ENCODE measurements at regions not wholly inside any gene's neighbourhood (a gene's known extent, or its start where the extent isn't known, plus 50 kb on each side); places are given as distances from the start of the nearest gene placed in this dataset.

GRCh38 chr12:97756741-97757140, 294.1 kb downstream of the RMST start:
- H3K36me3 ChIP-seq (ENCODE audit: control insufficient read depth in 2 of 3, insufficient read depth in 3 of 3, low read length in 3 of 3), result no peaks in the 10 kb centered on the region
- H3K9me3 ChIP-seq (ENCODE audit: control insufficient read depth in 2 of 3, low read length in 3 of 3), result no peaks in the 10 kb centered on the region
- H3K9me3 Mint-ChIP-seq, result peaks cover 0 to 12% (median under 1%) of the 10 kb centered on the region in 11 donors
- intact Hi-C loops (cut with micrococcal nuclease), result no loop called here
- no peak overlapping the region for H3K27ac Mint-ChIP-seq
- H3K27me3 Mint-ChIP-seq, result no peaks in the 10 kb centered on the region
- no peak overlapping the region for H3K4me3 ChIP-seq (ENCODE audit: low read length)
- no peaks in the 10 kb centered on the region for H3K4me1 ChIP-seq (ENCODE audit: control insufficient read depth in 2 of 2, insufficient read depth in 2 of 2, low read length in 2 of 2)
- ChIA-PET CTCF (no interaction called here), POLR2A (no interaction called here)
- DNase-seq (no peak), ATAC-seq (no peak)
- H3K4me3 Mint-ChIP-seq, result no peak overlapping the region
- no peaks in the 10 kb centered on the region for H3K27me3 ChIP-seq (ENCODE audit: control insufficient read depth in 2 of 2, insufficient read depth in 2 of 2, low read length in 2 of 2)
- no peaks in the 10 kb centered on the region for H3K4me1 Mint-ChIP-seq
- H3K27ac ChIP-seq (ENCODE audit: low read depth, low read length), result no peak overlapping the region
- no peaks in the 10 kb centered on the region for H3K36me3 Mint-ChIP-seq

DNA sequence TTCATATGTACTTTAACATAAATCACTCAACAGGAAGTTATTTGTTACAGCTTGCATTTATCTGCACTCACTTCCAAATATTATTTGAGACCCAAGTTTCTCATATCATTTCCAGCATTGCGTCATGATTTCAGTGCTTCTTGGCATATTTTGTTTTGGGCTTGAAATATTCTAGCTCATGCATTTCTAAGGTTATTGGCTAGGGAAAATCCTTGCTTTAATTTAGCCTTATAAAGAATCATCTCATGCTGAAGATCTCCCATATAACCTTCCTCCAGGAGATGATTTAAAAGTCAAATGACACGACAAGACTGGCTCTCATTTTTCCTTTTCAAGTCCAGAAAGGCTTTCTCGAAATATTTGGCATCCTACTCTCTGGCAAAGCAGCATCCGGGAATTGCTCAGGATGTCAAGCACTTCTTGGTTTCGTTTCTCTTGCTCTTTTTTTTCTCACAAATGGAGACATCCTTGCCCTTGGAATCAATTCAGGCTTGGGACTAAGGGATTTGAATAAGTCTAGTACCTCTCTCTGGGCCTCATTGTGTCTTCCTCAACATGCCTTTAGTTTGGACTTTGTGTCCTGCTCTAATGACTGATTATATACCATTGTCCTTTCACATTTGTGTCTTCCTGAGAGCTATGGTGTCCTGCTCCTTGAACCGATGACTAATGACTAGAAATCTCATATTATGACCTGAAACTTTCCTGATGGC, 295.0 kb downstream of the RMST start:
- Mint-ChIP-seq H3K4me3 (no peak overlapping the region), H3K4me1 (no peaks in the 10 kb centered on the region), H3K9me3 (peaks cover 0 to 12% (median 3%) of the 10 kb centered on the region in 11 donors), H3K27ac (no peak overlapping the region), H3K27me3 (no peaks in the 10 kb centered on the region), H3K36me3 (no peaks in the 10 kb centered on the region)
- H3K4me1 ChIP-seq (ENCODE audit: control insufficient read depth in 2 of 2, insufficient read depth in 2 of 2, low read length in 2 of 2), result no peaks in the 10 kb centered on the region
- no peak overlapping the region for H3K27ac ChIP-seq (ENCODE audit: low read depth, low read length)
- no peak overlapping the region for H3K4me3 ChIP-seq (ENCODE audit: low read length)
- no peaks in the 10 kb centered on the region for H3K27me3 ChIP-seq (ENCODE audit: control insufficient read depth in 2 of 2, insufficient read depth in 2 of 2, low read length in 2 of 2)
- POLR2A ChIA-PET, result no interaction called here
- no peaks in the 10 kb centered on the region for H3K36me3 ChIP-seq (ENCODE audit: control insufficient read depth in 2 of 3, insufficient read depth in 3 of 3, low read length in 3 of 3)
- DNase-seq, result no peak
- peaks cover 0 to 3% (median 0%) of the 10 kb centered on the region in 3 experiments for H3K9me3 ChIP-seq (ENCODE audit: control insufficient read depth in 2 of 3, low read length in 3 of 3)
- CTCF ChIA-PET, result no interaction called here
- intact Hi-C loops (cut with micrococcal nuclease), result no loop called here
- no peak for ATAC-seq

- CTCF ChIA-PET, result interaction anchor here (0.7 kb wide), 1 partner anchor 59 kb away, joined by 3 read pairs; no protein-coding TSS in a partner anchor
- no peaks in the 10 kb centered on the region for H3K4me1 Mint-ChIP-seq
- no peaks in the 10 kb centered on the region for H3K36me3 Mint-ChIP-seq
- H3K4me3 ChIP-seq (ENCODE audit: low read length), result no peak overlapping the region
- H3K4me1 ChIP-seq (ENCODE audit: control insufficient read depth in 2 of 2, insufficient read depth in 2 of 2, low read length in 2 of 2), result no peaks in the 10 kb centered on the region
- intact Hi-C loops (cut with micrococcal nuclease), result no loop called here
- no peaks in the 10 kb centered on the region for H3K27me3 ChIP-seq (ENCODE audit: control insufficient read depth in 2 of 2, insufficient read depth in 2 of 2, low read length in 2 of 2)
- H3K27me3 Mint-ChIP-seq, result no peaks in the 10 kb centered on the region
- no peaks in the 10 kb centered on the region for H3K36me3 ChIP-seq (ENCODE audit: control insufficient read depth in 2 of 3, insufficient read depth in 3 of 3, low read length in 3 of 3)
- POLR2A ChIA-PET, result no interaction called here
- ATAC-seq, result no peak
- DNase-seq, result no peak
- no peak overlapping the region for H3K27ac ChIP-seq (ENCODE audit: low read depth, low read length)
- no peak overlapping the region for H3K27ac Mint-ChIP-seq
- H3K4me3 Mint-ChIP-seq, result no peak overlapping the region
- peaks cover 0 to 4% (median 0%) of the 10 kb centered on the region in 3 experiments for H3K9me3 ChIP-seq (ENCODE audit: control insufficient read depth in 2 of 3, low read length in 3 of 3)
- H3K9me3 Mint-ChIP-seq, result peaks cover 0 to 11% (median 2%) of the 10 kb centered on the region in 11 donors
Measured at GRCh38 chr12:97758194-97758501, 295.5 kb downstream of the RMST start.

DNA sequence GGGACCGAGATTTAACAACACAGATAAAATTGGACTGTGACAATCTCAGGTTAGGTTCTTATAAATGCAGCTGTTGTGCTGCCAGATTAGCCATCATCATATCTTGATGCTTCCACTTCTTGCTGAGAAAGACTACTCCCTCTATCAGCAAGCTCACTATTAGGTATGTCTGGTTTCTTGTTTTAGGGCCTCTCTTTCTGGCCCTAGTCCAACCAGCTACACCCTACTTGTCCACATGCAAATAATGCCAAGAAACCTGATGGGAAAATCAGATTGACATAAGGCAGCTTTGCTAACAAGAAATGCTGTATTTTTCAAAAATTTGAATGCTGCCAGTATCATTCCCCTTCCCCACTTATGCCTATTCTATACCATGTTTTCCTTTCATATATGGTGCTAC, 296.0 kb downstream of the RMST start:
- Histone ChIP-seq H3K4me1 (ENCODE audit: control insufficient read depth in 2 of 2, insufficient read depth in 2 of 2, low read length in 2 of 2) (no peaks in the 10 kb centered on the region), H3K4me3 (ENCODE audit: low read length) (no peak overlapping the region), H3K36me3 (ENCODE audit: control insufficient read depth in 2 of 3, insufficient read depth in 3 of 3, low read length in 3 of 3) (no peaks in the 10 kb centered on the region), H3K9me3 (ENCODE audit: control insufficient read depth in 2 of 3, low read length in 3 of 3) (peaks cover 0 to 4% (median 0%) of the 10 kb centered on the region in 3 experiments), H3K27ac (ENCODE audit: low read depth, low read length) (no peak overlapping the region), H3K27me3 (ENCODE audit: control insufficient read depth in 2 of 2, insufficient read depth in 2 of 2, low read length in 2 of 2) (no peaks in the 10 kb centered on the region)
- no peak overlapping the region for H3K27ac Mint-ChIP-seq
- no peaks in the 10 kb centered on the region for H3K27me3 Mint-ChIP-seq
- POLR2A ChIA-PET, result no interaction called here
- no peaks in the 10 kb centered on the region for H3K36me3 Mint-ChIP-seq
- no peak for DNase-seq
- CTCF ChIA-PET, result interaction anchor here (0.7 kb wide), 1 partner anchor 59 kb away, joined by 3 read pairs; no protein-coding TSS in a partner anchor
- no peaks in the 10 kb centered on the region for H3K4me1 Mint-ChIP-seq
- H3K4me3 Mint-ChIP-seq, result no peak overlapping the region
- intact Hi-C loops (cut with micrococcal nuclease), result no loop called here
- no peak for ATAC-seq
- peaks cover 0 to 14% (median 2%) of the 10 kb centered on the region in 11 donors for H3K9me3 Mint-ChIP-seq

DNA sequence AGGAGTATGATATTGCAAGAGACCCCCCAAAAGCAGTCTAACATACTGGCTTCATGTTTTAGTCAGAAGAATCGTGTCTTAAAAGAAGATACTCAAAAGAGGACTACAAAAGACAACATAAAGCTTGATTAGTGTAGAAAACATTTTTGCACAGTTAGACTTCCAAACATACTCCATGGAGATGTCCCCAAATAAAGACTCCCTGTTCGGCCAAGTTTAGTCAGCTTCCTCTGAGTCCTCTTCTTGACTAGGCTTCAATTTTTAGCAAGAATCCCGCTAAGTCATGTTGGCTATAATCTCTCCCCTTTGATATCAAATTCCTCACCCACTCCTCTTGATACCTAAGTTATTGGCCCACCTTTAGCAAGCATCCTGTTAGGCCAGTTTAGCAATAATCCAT, 298.0 kb downstream of the RMST start:
- ATAC-seq (no peak), DNase-seq (no peak)
- H3K9me3 ChIP-seq (ENCODE audit: control insufficient read depth in 2 of 3, low read length in 3 of 3), result peaks cover 0 to 4% (median 0%) of the 10 kb centered on the region in 3 experiments
- H3K36me3 ChIP-seq (ENCODE audit: control insufficient read depth in 2 of 3, insufficient read depth in 3 of 3, low read length in 3 of 3), result no peaks in the 10 kb centered on the region
- Mint-ChIP-seq H3K27ac (no peak overlapping the region), H3K27me3 (no peaks in the 10 kb centered on the region), H3K4me1 (no peaks in the 10 kb centered on the region), H3K4me3 (no peak overlapping the region), H3K9me3 (peaks cover 0 to 22% (median 3%) of the 10 kb centered on the region in 11 donors), H3K36me3 (no peaks in the 10 kb centered on the region)
- POLR2A ChIA-PET, result no interaction called here
- CTCF ChIA-PET, result no interaction called here
- no peak overlapping the region for H3K4me3 ChIP-seq (ENCODE audit: low read length)
- H3K27ac ChIP-seq (ENCODE audit: low read depth, low read length), result no peak overlapping the region
- intact Hi-C loops (cut with micrococcal nuclease), result no loop called here
- no peaks in the 10 kb centered on the region for H3K4me1 ChIP-seq (ENCODE audit: control insufficient read depth in 2 of 2, insufficient read depth in 2 of 2, low read length in 2 of 2)
- no peaks in the 10 kb centered on the region for H3K27me3 ChIP-seq (ENCODE audit: control insufficient read depth in 2 of 2, insufficient read depth in 2 of 2, low read length in 2 of 2)

DNA sequence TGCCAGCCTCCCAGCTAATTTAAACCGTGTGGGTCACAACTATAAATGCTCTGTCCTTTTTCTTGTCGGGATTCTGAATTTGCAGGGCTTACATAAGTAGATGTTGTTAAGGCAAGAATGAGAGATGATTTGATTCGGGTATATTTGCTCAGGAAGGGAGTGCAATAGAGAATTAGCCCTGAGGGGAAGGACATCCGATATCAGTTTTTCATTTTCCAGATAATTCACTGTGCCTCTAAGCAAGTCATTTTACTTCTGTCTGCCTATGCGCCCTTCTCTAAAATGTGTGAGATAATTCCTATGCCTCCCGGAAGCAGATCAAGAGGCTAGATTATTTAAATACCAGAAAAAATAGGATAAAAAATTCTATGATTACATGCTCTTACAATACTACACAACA, 300.5 kb downstream of the RMST start:
- ATAC-seq, result no peak
- Histone ChIP-seq H3K4me3 (ENCODE audit: low read length) (no peak overlapping the region), H3K4me1 (ENCODE audit: control insufficient read depth in 2 of 2, insufficient read depth in 2 of 2, low read length in 2 of 2) (no peaks in the 10 kb centered on the region), H3K36me3 (ENCODE audit: control insufficient read depth in 2 of 3, insufficient read depth in 3 of 3, low read length in 3 of 3) (no peaks in the 10 kb centered on the region), H3K27me3 (ENCODE audit: control insufficient read depth in 2 of 2, insufficient read depth in 2 of 2, low read length in 2 of 2) (no peaks in the 10 kb centered on the region), H3K27ac (ENCODE audit: low read depth, low read length) (no peak overlapping the region), H3K9me3 (ENCODE audit: control insufficient read depth in 2 of 3, low read length in 3 of 3) (peaks cover 0 to 4% (median 0%) of the 10 kb centered on the region in 3 experiments)
- ChIA-PET POLR2A (no interaction called here), CTCF (no interaction called here)
- no peak overlapping the region for H3K4me3 Mint-ChIP-seq
- intact Hi-C loops (cut with micrococcal nuclease), result no loop called here
- no peaks in the 10 kb centered on the region for H3K4me1 Mint-ChIP-seq
- H3K9me3 Mint-ChIP-seq, result peaks cover 0 to 22% (median 3%) of the 10 kb centered on the region in 11 donors
- H3K27me3 Mint-ChIP-seq, result no peaks in the 10 kb centered on the region
- H3K36me3 Mint-ChIP-seq, result no peaks in the 10 kb centered on the region
- DNase-seq, result no peak
- H3K27ac Mint-ChIP-seq, result no peak overlapping the region

DNA sequence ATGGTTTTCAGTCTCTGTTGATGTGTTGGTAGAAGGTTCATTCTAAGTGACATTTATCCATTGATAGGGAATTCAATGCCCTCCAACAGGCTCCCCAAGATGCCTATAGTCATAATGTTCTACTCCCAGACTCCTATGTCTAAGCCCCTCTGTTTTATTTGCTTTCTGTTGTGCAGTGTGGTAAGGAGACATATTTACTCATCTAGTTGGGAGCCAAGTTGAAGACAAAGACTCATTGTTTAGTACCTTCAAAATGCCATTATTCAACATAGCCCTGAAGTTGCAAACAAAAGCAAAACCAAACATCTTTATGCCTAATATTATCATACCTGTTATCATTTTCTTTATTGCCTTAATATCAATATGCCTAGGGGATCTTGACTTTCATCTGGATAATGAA, 302.1 kb downstream of the RMST start:
- Histone ChIP-seq H3K4me3 (ENCODE audit: low read length) (no peak overlapping the region), H3K36me3 (ENCODE audit: control insufficient read depth in 2 of 3, insufficient read depth in 3 of 3, low read length in 3 of 3) (no peaks in the 10 kb centered on the region), H3K4me1 (ENCODE audit: control insufficient read depth in 2 of 2, insufficient read depth in 2 of 2, low read length in 2 of 2) (no peaks in the 10 kb centered on the region), H3K27ac (ENCODE audit: low read depth, low read length) (no peak overlapping the region), H3K9me3 (ENCODE audit: control insufficient read depth in 2 of 3, low read length in 3 of 3) (peaks cover 0 to 4% (median 0%) of the 10 kb centered on the region in 3 experiments), H3K27me3 (ENCODE audit: control insufficient read depth in 2 of 2, insufficient read depth in 2 of 2, low read length in 2 of 2) (no peaks in the 10 kb centered on the region)
- ChIA-PET CTCF (no interaction called here), POLR2A (no interaction called here)
- intact Hi-C loops (cut with micrococcal nuclease), result no loop called here
- Mint-ChIP-seq H3K4me1 (no peaks in the 10 kb centered on the region), H3K4me3 (no peak overlapping the region), H3K36me3 (no peaks in the 10 kb centered on the region), H3K27me3 (no peaks in the 10 kb centered on the region), H3K27ac (no peak overlapping the region), H3K9me3 (peaks cover 0 to 22% (median 3%) of the 10 kb centered on the region in 11 donors)
- no peak for ATAC-seq
- no peak for DNase-seq
